Kasumi-1 (cell line): ENCODE measurements at regions not wholly inside any gene's neighbourhood (a gene's known extent, or its start where the extent isn't known, plus 50 kb on each side); places are given as distances from the start of the nearest gene placed in this dataset.
"Not testable (repeated sequence)": the region's sequence is repeated elsewhere in the genome, so short reads cannot be mapped to it uniquely, and the experiment has no call there.

Source experiments
- DNase-seq, 2 experiments: peaks; one replicate each; lab custom pipeline; 2025; lab: John Stamatoyannopoulos, UW

DNA sequence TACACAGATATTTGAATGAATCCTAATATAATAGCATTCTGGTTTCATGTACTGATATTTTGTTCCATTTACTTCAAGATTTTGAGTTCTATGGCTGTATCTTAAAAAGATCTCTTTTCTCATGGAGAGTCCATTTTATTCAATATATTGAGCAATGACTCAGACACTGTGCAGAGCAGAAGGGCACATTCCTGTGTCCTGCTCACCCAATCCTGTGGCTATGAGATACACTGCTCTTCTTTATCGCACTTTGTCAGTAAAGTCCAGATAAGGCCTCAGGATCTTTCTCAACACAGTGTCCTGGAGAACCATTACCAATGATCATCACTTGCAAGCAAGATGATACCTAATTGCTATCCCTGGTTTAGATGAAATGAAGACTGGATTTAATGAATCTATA lies 155.0 kb downstream of the CYSLTR2 start:
- DNase-seq, result no peak

DNA sequence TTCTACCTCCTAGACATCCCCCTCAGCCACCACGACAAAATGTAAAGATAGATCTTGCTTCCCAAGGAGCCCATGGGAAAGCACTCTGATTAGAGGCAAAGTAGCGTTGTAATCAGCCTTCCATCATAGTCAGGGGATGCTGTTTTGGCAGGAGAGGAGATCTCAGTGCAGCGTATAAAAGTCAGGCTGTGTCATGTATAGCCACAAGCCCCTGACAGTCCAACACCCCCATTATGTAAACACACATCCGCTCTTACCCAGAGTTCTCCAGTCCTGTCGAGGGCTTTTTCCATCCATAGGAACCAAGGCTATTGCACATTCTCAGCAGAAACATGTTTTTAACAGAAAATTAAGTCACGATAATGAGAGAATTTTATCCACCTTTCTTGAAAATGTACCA lies 156.3 kb downstream of the CYSLTR2 start:
- DNase-seq, result no peak

DNA sequence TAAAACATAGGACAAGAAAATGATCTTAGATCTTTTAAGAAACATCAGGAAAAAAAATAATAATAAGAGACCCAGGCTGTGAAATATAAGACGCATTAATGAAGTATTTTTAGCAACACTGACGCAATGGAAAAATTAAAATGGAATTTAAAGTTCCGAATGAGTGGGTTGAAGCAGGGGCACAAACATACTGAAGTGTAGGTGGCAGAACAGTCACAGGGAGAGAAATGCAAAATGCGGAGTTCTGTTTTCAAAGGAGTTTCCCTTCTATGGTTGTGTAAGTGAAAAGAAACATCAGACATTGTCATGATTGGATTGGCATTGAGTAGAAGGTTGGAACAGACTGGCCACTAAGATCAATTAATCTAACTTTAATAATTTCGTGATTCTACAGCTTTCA lies 159.8 kb downstream of the CYSLTR2 start:
- DNase-seq, result no peak

DNA sequence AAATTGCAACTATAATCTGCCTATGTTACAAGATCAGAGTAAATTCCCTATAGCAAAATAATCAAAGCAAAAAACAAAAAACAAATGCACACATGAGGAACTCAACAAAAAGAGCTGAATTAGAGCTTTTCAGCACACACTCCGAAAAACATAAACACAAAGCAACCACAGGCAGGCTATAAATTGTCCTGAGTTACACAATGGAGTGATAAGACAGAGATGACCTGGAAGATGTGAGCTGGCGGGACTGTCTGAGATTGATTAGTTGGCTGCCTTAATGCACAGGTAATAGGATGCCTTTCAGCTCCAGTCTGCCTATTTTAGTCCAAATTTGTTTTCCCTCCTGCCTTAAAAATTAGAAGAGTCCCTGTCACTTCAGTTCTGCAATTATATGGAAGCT lies 159.0 kb upstream of the FNDC3A start:
- DNase-seq, result no peak

DNA sequence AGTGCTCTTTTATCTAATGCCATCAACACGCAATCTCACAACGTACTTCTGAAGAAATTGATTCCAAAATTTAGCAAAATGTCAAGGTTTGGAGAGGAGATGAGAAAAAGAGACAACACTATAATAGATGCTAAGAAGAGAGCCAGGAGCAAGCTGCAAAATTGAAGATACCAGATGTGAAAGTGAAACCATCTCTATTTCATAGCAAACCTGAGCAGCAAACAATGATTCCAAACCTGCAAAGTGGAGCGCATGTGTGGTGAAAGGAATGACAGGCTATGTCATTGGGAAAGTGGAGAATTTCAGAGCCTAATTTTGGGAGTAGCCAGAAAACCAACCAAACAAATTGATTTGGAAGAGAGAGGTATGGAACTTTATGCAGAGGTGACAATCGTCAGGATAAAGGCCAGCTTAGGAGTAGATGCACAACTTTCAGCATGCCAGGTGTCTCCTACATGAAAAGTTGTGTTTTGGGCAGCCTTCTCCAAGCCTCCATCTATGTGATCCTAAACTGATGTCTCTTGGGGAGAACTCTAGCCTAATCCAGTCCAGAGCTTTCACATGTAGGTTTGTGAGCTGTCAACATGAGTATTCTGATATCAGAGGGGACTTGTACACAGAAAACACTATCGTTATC lies 158.4 kb upstream of the FNDC3A start:
- DNase-seq, result no peak

DNA sequence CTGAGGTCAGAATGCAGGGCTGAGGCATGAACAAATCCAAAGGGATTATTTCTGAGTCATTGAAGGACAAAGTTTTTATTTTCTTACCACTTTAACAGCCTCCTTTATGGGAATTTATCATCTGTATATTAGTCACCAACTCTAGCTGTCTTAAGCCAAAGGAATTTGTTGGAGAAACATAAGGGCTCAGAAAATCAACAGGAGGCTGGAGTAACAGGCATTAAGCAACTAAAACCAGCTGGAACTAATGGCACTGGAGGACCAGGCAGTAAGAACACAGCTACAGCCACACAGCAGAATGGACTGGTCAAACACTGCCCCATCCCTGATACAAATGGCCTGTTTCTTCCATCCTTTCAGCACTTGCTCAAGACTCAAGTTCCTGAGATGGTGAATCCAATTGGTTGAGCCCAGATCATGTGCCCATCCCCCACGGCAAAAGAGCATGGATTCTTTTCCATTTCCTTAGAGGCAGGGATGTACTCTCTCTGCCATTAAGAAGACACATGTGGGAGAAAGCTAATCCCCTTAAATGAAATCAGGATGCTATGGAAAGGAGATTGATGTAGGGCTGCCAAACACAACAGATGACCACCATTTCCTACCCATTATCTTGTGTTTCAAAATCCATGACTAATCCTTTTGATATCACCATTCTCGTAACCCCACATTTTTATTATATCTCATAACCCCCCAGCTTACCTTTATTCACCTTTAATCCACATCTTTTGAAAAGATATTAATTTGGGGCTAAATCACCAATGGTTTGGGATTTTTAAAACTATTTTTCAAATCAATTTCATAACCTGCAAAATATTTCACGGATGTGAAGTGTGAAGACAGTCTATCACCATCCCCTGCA lies 157.0 kb upstream of the FNDC3A start:
- DNase-seq, result no peak

DNA sequence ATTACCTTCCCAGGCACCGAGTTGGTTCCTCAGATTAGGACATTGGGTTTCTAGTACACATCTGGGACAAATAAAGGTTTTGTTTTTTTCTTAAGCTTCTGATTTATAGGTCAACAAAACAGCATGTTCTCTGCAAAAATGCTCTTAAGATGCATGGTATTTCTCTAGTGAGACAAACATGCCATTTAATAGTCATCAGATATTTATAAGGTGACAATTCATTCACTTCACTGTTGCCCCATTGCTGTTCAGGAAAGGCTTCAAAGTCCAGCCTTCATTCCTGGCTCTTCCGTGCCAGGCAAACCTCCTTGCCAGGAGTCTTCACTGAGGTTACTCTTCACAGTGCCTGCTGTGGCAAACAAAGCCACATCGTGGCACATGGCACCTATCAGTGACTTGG lies 156.3 kb upstream of the FNDC3A start:
- no peak for DNase-seq

DNA sequence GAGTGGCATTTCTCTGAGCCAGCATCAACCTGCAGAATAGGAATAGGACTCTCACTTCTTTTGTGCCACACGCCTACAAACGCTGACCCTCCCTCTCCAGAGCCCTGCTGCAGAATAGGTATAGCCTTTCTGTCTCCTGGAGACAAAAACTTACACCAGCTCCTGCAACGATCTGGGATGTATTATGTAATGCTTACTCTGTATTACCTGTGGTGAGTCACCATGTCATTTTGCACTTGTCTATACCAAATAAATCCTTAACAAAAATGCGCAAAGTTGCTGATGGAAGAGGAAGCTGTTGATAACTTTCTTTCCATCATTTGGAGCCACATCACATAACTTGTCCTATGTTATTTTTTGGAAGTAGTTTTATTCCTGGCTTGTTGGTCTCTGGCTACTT lies 155.8 kb upstream of the FNDC3A start:
- no peak for DNase-seq

DNA sequence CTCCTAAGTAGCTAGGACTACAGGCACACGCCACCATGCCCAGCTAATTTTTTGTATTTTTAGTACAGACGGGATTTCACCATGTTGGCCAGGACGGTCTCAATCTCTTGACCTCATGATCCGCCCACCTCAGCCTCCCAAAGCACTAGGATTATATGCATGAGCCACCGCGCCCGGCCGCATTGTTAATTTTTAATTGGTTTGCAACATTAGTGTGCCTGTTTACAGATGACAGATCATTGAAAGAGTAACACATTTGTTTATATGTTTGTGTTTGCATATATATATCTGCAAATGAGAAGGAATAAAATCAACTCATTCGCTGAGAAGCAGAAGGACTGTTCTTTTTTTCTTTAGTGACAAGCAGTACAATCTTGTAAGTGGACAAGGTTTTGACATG lies 152.2 kb upstream of the FNDC3A start:
- not testable (repeated sequence) for DNase-seq

DNA sequence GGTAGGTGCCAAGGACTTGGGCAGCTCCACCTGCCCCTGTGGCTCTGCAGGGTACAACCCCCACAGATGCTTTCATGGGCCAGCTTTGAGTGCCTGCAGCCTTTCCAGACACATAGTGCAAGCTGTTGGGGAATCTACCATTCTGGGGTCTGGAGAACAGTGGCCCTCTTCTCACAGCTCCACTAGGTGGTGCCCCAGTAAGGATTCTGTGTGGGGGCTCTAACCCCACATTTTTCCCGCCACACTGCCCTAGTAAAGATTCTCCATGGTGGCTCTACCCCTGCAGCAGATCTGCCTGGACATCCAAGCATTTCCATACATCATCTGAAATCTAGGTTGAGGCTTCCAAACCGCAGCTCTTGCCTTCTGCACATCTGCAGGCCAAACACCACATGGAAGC lies 149.7 kb upstream of the FNDC3A start:
- no peak for DNase-seq

DNA sequence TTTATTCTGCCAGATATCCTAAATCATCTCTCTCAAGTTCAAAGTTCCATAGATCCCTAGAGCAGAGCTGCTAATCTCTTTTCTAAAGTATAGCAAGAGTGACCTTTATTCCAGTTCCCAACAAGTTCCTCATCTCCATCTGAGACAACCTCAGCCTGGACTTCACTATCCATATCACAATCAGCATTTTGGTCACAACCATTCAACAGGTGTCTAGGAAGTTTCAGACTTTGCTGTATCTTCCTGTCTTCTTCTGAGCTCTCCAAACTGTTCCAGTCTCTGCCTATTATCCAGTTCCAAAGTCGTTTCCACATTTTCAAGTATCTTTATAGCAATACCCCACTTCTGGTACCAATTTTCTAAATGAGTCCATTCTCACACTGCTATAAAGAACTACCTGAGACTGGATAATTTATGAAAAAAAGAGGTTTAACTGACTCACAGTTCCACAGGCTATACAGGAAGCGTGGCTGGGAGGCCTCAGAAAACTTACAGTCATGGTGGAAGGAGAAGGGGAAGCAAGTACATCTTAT lies 148.7 kb upstream of the FNDC3A start:
- not testable (repeated sequence) for DNase-seq

DNA sequence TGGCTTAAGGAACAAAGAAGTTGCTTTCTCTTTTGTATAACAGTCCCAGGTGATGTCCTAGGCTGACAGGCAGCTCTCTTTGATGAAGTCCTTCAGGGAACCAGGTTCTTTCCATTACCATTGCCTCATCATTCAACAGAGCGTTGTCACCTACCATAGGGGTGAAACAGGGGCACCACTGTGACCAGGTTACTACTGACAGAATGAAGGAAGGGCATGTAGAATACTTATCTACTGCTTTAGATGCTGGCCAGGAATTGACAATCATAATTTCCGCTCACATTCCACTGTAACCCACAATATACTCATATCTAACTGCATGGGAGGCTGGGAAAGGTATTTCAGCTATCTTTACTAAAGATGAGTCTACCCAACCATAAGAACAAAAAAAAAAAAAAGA lies 148.0 kb upstream of the FNDC3A start:
- no peak for DNase-seq

DNA sequence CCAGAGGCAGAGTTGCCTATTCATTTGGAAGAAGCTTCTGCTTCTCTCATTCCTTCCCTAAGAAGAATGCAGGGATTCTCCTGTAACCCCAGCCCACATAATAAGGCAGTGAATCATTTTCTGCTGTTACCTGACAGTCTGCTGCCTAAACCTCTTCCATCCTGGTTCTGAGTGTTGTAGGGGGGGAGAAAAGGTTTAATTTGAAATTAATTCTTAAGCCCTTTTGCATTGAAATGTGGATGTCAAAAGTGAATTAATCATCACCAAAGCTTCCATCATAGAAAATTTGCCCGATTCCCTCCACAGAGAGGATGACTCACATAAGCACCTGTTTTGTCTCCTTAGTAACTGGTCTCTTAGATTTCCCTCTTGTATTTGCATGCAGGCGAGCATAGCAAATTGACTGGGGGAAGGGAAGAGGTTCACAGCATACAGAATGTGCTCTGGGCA lies 146.7 kb upstream of the FNDC3A start:
- DNase-seq, result no peak

DNA sequence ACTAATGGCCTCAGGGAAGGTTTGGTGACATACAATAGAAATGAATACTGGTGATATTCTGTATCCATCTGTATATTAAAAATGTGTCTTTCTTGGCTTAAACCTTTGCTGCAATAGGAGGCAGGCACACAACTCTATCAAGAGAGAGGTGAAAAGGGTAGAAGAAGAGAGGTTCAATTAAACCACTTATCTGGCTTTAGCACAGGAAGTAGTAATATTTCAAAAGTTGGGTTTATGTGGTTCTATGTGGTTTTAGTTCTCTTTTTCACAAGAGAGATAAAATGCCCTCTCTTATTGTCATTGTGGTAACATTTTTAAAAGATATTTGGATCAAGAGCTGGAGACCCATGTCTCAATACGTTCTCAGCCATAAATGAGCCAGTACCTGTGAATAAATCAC lies 146.2 kb upstream of the FNDC3A start:
- peak; percentile 31 to 32 for DNase-seq

DNA sequence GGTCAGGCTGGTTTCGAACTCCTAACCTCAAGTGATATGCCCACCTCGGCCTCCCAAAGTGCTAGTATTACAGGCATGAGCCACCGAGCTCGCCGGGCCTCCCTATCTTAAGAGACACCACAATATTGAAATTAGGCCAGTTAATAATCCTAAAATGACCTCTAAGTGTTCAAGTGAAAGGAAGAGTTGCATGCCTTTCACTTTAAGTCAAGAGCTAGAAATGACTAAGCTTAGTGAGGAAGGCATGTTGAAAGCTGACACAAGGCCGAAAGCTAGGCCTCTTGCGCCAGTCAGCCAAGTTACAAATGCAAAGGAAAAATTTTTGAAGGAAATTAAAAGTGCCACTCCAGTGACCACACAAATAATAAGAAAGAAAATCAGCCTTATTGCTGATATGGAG lies 144.5 kb upstream of the FNDC3A start:
- no peak for DNase-seq

DNA sequence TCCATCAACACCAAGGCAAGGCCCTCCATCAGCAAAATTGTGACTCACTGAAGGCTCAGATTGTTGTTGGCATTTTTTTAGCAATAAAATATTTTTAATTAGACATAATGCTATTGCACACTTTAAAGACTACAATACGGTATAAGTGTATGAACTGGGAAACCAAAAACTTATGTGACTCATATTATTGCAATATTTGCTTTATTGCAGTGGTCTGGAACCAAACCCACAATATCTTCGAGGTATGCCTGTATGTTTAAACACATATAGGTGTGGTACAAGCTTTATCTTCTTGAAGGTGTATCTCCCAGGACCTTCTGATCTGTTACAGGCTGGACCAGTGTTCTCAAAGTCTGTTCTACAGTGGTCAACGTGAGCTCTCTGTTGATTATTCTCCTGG lies 142.3 kb upstream of the FNDC3A start:
- no peak for DNase-seq

DNA sequence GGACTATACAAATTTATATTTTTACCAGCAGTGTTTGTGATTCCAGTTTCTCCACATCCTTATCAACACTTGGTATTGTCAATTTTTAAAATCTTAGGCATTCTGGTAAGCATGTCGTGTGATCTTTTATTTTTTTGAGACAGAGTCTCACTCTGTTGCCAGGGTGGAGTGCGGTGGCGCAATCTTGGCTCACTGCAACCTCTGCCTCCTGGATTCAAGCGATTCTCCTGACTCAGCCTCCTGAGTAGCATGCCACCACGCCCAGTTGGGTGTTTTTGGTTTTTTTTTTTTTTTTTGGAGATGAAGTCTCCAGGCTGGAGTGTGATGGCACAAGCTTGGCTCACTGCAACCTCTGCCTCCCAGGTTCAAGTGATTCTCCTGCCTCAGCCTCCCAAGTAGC lies 140.4 kb upstream of the FNDC3A start:
- DNase-seq, result not testable (repeated sequence)

DNA sequence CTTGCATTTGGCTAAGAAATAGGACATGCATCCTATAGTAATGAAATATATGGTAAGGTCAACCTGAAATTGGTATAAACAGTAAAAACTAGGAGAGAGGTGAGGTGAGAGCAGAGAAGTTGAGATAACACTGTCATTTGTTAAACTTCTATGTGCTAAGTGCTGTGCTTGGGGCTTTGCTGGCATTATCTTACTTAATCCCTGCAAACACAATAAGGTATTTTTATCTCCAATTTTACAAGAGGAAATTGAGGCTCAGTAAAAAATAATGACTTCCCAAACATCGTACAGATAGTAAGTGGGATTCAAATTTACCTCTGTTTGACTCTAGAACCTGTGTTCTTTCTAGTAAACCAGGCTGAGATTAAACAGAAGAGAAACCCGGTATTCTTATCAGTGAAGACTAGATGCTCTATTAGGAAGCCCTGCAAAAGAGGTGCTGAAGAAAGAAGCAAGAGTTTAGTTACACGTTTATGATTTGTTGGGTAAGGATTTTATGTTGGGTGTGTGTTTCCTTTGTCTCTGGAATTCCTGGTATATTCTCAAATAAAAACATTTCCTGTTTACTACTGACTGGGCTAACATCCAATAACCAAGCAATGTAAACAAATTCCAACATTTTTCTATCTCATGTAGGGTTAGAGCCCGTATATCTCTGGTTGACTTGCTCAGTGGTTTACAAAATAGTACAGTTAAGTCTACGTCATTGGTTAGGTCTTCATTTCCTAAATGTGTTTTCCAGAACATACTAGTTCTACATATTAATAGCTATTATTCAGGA lies 137.3 kb upstream of the FNDC3A start:
- no peak for DNase-seq

DNA sequence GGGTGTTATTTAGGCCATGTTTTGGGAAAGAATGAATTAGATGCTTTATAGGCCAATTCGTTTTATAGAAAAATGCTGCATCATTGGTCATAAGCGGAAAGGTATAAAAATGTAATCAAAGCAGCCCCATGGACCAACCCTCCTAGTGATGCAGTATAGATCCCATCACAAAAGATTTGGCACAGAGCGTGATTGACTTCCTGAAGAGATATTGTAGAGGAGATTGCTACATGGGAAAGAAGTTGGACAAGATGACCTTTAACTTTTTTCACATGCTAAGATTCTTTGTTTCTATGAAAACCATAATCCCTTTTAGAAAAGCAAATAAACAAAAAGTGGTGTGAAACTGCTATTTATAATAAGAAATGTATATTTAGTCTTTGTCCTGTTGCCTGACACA lies 136.5 kb upstream of the FNDC3A start:
- DNase-seq, result no peak

DNA sequence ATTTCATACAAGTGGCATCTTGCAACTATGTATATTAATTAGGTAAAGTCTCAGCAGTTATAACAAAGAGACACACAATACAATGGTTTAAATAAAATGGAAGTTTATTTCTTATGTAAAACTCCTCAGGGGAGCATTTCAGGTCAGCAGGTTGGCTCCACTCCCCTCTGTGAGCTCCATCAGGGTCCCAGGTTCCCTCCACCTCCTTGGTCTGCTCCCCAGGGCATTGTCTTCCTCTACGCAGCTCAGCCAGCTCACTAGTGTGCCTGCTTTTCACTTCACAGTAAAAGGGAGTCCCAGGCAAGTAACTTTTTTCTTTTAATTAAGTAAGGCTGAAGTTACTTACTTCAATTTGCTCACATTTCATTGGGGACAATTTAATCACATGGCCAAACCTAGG lies 135.3 kb upstream of the FNDC3A start:
- no peak for DNase-seq

DNA sequence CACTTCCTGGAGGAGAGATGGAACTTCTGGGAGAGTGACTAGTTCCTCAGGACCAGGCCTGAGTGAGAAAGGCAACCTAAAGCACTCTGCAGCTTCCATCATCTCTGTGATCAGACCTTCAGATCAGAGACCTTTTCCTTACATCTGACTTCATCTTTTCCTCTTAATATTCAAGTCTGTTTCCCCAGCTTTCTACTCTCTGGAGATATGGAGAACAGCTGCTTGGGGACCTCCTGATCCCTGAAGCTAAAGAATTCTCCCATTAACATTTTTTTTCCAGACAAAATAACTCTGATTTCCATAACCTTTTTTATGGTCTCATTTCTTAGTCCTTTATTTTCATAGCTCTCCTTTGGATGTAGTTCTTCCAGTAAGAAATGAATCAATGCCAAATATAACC lies 133.4 kb upstream of the FNDC3A start:
- no peak for DNase-seq

DNA sequence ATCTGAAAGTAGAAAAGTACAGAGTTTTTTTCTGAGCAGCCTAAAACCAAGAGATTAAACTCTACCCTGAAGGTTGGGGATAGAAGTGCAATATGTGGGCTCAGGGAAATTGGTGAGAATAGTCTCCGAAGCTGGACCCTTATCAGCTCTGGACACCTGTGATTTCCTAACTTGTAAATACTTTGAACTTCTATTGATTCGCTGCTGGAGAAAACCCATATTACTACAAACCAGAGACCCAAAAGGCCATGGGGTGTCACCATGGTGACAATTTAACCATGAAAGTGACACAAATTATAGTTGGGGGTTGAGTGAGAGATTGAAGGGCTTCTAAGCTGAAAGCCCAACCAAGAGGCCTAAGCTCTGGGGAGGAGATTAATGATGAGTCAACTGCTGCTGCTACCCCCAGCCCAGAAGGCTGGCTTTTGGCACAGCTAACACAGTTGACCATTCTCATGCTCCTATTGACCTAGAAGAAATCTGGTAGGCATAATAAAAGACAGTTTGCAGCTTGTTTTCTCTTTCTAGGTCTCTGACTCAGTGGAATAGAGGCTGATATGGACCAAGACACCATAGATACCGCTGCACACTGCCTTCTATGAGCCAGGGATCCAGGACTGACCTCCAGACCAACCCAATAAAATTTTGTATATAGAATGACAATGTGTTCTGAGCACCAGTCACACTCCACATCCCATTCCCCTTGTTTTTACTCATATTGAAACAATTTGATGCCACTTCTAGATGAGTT lies 131.9 kb upstream of the FNDC3A start:
- no peak for DNase-seq
